ENCODE measurements at regions not wholly inside any gene's neighbourhood (a gene's known extent, or its start where the extent isn't known, plus 50 kb on each side); places are given as distances from the start of the nearest gene placed in this dataset.
"Not testable (repeated sequence)": the region's sequence is repeated elsewhere in the genome, so short reads cannot be mapped to it uniquely, and the experiment has no call there.

- Mint-ChIP-seq H3K4me3 (no peak overlapping the region), H3K27me3 (ENCODE audit: low read depth) (no peaks in the 10 kb centered on the region), H3K9me3 (no peaks in the 10 kb centered on the region), H3K4me1 (ENCODE audit: low read depth) (peaks cover 15% of the 10 kb centered on the region), H3K36me3 (ENCODE audit: low read depth) (no peaks in the 10 kb centered on the region), H3K27ac (no peak overlapping the region)
- DNase-seq (ENCODE audit: low spot score), result no peak
Observed at GRCh38 chr5:96117771-96118651, 156.4 kb upstream of the ELL2 start.

- peaks cover 21% of the 10 kb centered on the region for H3K4me1 Mint-ChIP-seq (ENCODE audit: low read depth)
- no peaks in the 10 kb centered on the region for H3K27me3 Mint-ChIP-seq (ENCODE audit: low read depth)
- H3K4me3 Mint-ChIP-seq, result no peak overlapping the region
- H3K9me3 Mint-ChIP-seq, result no peaks in the 10 kb centered on the region
- DNase-seq (ENCODE audit: low spot score), result no peak
- peak overlapping the region; percentile 29 for H3K27ac Mint-ChIP-seq
- H3K36me3 Mint-ChIP-seq (ENCODE audit: low read depth), result no peaks in the 10 kb centered on the region
Observed at GRCh38 chr5:96115147-96115807, 153.6 kb upstream of the ELL2 start.

GRCh38 chr5:96114736-96115135 lies 153.1 kb upstream of the ELL2 start:
- DNase-seq (ENCODE audit: low spot score), result peak; percentile 44
- Mint-ChIP-seq H3K4me3 (no peak overlapping the region), H3K27me3 (ENCODE audit: low read depth) (no peaks in the 10 kb centered on the region), H3K4me1 (ENCODE audit: low read depth) (peaks cover 24% of the 10 kb centered on the region), H3K27ac (no peak overlapping the region), H3K36me3 (ENCODE audit: low read depth) (no peaks in the 10 kb centered on the region), H3K9me3 (no peaks in the 10 kb centered on the region)

DNA sequence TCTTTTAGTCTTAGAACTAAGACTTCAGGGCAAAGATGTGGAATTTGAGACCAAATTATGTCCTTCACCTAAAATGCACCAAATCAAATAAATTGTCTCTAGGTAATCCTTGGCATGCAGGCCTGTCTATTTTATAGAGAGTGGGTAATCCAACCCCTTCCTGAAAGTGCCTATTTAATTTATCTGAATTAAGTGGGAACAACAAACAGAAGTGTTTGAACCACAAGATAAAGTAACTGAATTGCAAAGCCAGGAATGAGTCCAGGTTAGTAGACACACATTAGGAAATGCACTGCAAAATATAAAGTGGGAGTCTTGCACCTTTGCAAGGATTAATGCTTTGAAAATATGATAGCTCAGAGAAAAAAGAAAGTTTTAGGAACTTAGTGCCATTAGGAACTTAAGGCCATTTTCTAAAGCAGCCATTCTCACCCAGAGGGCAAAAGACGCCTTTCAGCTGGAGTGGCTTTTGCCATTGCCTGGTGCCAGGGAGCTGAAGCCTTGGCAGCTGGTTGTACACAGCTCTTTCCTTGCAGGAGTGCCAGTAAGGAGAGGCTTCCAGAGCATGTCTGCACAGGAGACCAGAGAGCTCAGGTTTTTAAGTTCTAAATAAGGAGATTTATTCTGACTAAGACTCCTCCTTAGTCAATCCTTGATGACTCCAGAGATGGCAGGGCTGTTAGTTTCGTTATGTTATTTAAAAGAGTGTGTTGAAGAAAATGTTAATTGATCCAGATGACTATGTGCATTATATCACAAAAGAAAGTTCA lies 151.7 kb upstream of the ELL2 start:
- no peak overlapping the region for H3K27ac Mint-ChIP-seq
- H3K36me3 Mint-ChIP-seq (ENCODE audit: low read depth), result no peaks in the 10 kb centered on the region
- H3K4me3 Mint-ChIP-seq, result no peak overlapping the region
- DNase-seq (ENCODE audit: low spot score), result no peak
- no peaks in the 10 kb centered on the region for H3K27me3 Mint-ChIP-seq (ENCODE audit: low read depth)
- peaks cover 27% of the 10 kb centered on the region for H3K4me1 Mint-ChIP-seq (ENCODE audit: low read depth)
- no peaks in the 10 kb centered on the region for H3K9me3 Mint-ChIP-seq

- Mint-ChIP-seq H3K9me3 (no peaks in the 10 kb centered on the region), H3K4me3 (no peak overlapping the region), H3K36me3 (ENCODE audit: low read depth) (no peaks in the 10 kb centered on the region), H3K4me1 (ENCODE audit: low read depth) (peaks cover 27% of the 10 kb centered on the region), H3K27me3 (ENCODE audit: low read depth) (no peaks in the 10 kb centered on the region), H3K27ac (no peak overlapping the region)
- DNase-seq (ENCODE audit: low spot score), result no peak
Observed at GRCh38 chr5:96112703-96113102, 151.1 kb upstream of the ELL2 start.

GRCh38 chr5:96112123-96112670 lies 150.5 kb upstream of the ELL2 start:
- H3K9me3 Mint-ChIP-seq, result no peaks in the 10 kb centered on the region
- H3K36me3 Mint-ChIP-seq (ENCODE audit: low read depth), result no peaks in the 10 kb centered on the region
- H3K4me1 Mint-ChIP-seq (ENCODE audit: low read depth), result peaks cover 27% of the 10 kb centered on the region
- H3K27ac Mint-ChIP-seq, result no peak overlapping the region
- H3K4me3 Mint-ChIP-seq, result no peak overlapping the region
- H3K27me3 Mint-ChIP-seq (ENCODE audit: low read depth), result no peaks in the 10 kb centered on the region
- DNase-seq (ENCODE audit: low spot score), result no peak

- no peaks in the 10 kb centered on the region for H3K36me3 Mint-ChIP-seq (ENCODE audit: low read depth)
Observed at GRCh38 chr5:96111080-96111756, 149.6 kb upstream of the ELL2 start.

GRCh38 chr5:96110300-96110699 lies 148.6 kb upstream of the ELL2 start:
- peaks cover 24% of the 10 kb centered on the region for H3K4me1 Mint-ChIP-seq (ENCODE audit: low read depth)
- H3K36me3 Mint-ChIP-seq (ENCODE audit: low read depth), result peaks cover 2% of the 10 kb centered on the region
- H3K9me3 Mint-ChIP-seq, result peaks cover 6% of the 10 kb centered on the region
- no peak for DNase-seq (ENCODE audit: low spot score)
- H3K4me3 Mint-ChIP-seq, result no peak overlapping the region
- no peaks in the 10 kb centered on the region for H3K27me3 Mint-ChIP-seq (ENCODE audit: low read depth)
- peak overlapping the region; percentile 7 for H3K27ac Mint-ChIP-seq

More at GRCh38 chr5:96111080-96111756, 149.6 kb upstream of the ELL2 start:
- peaks cover 27% of the 10 kb centered on the region for H3K4me1 Mint-ChIP-seq (ENCODE audit: low read depth)
- no peaks in the 10 kb centered on the region for H3K9me3 Mint-ChIP-seq
- H3K4me3 Mint-ChIP-seq, result no peak overlapping the region
- no peak for DNase-seq (ENCODE audit: low spot score)
- H3K27me3 Mint-ChIP-seq (ENCODE audit: low read depth), result no peaks in the 10 kb centered on the region
- no peak overlapping the region for H3K27ac Mint-ChIP-seq

- not testable (repeated sequence) for DNase-seq (ENCODE audit: low spot score); H3K27me3 Mint-ChIP-seq (ENCODE audit: low read depth); H3K36me3 Mint-ChIP-seq (ENCODE audit: low read depth); H3K27ac Mint-ChIP-seq; H3K9me3 Mint-ChIP-seq; H3K4me3 Mint-ChIP-seq
- H3K4me1 Mint-ChIP-seq (ENCODE audit: low read depth), result peaks cover 15% of the 10 kb centered on the region
Observed at GRCh38 chr5:96108629-96109028, 147.0 kb upstream of the ELL2 start.

GRCh38 chr5:96103829-96104228 lies 142.2 kb upstream of the ELL2 start:
- H3K9me3 Mint-ChIP-seq, result not testable (repeated sequence)

GRCh38 chr5:96101358-96102089 lies 139.9 kb upstream of the ELL2 start:
- Mint-ChIP-seq H3K27ac (no peak overlapping the region), H3K4me3 (no peak overlapping the region), H3K27me3 (ENCODE audit: low read depth) (no peaks in the 10 kb centered on the region), H3K4me1 (ENCODE audit: low read depth) (no peaks in the 10 kb centered on the region), H3K9me3 (peaks cover 9% of the 10 kb centered on the region), H3K36me3 (ENCODE audit: low read depth) (peaks cover 2% of the 10 kb centered on the region)
- DNase-seq (ENCODE audit: low spot score), result no peak

More at GRCh38 chr5:96103829-96104228, 142.2 kb upstream of the ELL2 start:
- not testable (repeated sequence) for H3K36me3 Mint-ChIP-seq (ENCODE audit: low read depth); H3K4me1 Mint-ChIP-seq (ENCODE audit: low read depth); DNase-seq (ENCODE audit: low spot score); H3K4me3 Mint-ChIP-seq; H3K27me3 Mint-ChIP-seq (ENCODE audit: low read depth); H3K27ac Mint-ChIP-seq

DNA sequence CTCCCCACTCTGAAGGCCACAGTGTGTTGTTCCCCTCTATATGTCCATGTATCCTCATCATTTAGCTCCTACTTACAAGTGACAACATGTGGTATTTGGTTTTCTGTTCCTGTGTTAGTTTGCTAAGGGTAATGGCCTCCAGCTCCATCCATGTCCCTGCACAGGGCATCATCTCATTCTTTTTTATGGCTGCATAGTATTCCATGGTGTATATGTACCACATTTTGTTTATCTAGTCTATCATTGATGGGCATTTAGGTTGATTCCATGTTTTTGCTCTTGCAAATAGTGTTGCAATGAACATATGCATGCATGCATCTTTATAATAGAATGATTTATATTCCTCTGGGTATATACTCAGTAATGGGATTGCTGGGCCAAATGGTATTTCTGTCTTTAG lies 135.8 kb upstream of the ELL2 start:
- not testable (repeated sequence) for H3K27me3 Mint-ChIP-seq (ENCODE audit: low read depth); H3K36me3 Mint-ChIP-seq (ENCODE audit: low read depth); H3K4me3 Mint-ChIP-seq; H3K9me3 Mint-ChIP-seq; DNase-seq (ENCODE audit: low spot score); H3K4me1 Mint-ChIP-seq (ENCODE audit: low read depth); H3K27ac Mint-ChIP-seq

- no peaks in the 10 kb centered on the region for H3K27me3 Mint-ChIP-seq (ENCODE audit: low read depth)
- DNase-seq (ENCODE audit: low spot score), result no peak
- no peaks in the 10 kb centered on the region for H3K4me1 Mint-ChIP-seq (ENCODE audit: low read depth)
- no peaks in the 10 kb centered on the region for H3K36me3 Mint-ChIP-seq (ENCODE audit: low read depth)
- no peak overlapping the region for H3K4me3 Mint-ChIP-seq
- H3K9me3 Mint-ChIP-seq, result no peaks in the 10 kb centered on the region
- no peak overlapping the region for H3K27ac Mint-ChIP-seq
Observed at GRCh38 chr5:96096724-96097123, 135.1 kb upstream of the ELL2 start.

Data from T-helper 2 cell treated with Interferon-gamma antibody and Interleukin-4, amounts not matched to agents 5 μg/mL and 100 μg/mL, for 36 hours (primary cell).